Uterus (tissue), 2 donors: ENCODE measurements at regions not wholly inside any gene's neighbourhood (a gene's known extent, or its start where the extent isn't known, plus 50 kb on each side); places are given as distances from the start of the nearest gene placed in this dataset.

Source experiments
- CTCF ChIP-seq, 4 experiments: fragments of 200-600 bp in 2 of 4; fragments of 450-650 bp in 2 of 4; sonication (generic) in 2 of 4; IDR thresholded peaks; one replicate each; pipeline ENCODE4 v1.5.1; 2016 to 2019; ENCODE audit warnings: antibody characterized with exemption in 4 of 4, mild to moderate bottlenecking in 2 of 4, moderate library complexity in 1 of 4
- POLR2A ChIP-seq, 2 donors: fragments of 450-650 bp; IDR thresholded peaks; one replicate each; pipeline ENCODE4 v1.6.1; 2016; ENCODE audit warnings: antibody characterized with exemption in 2 of 2, mild to moderate bottlenecking in 1 of 2, moderate library complexity in 1 of 2

DNA sequence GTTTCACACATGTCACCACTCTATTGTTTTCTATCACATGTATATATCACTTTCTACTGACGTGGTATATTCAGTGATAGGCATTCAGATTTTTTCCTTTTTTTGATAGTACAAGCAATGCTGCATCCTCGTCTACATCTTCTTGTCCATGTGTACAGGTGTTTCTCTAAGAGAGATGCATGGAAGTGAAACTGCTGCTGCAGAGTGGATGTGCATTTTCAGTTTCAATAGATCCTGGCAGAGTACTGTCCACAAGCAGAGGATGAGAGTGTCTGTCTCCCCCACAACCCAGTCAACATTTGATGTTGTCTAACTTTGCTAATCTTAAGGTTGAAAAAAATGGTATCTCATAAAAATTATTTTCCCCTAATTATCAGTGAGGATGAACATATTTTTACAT is 194.0 kb upstream of the CASK start:
- no peak for TF ChIP-seq CTCF (IDR thresholded peaks at IDR 0.05)
- no peak for TF ChIP-seq POLR2A (IDR thresholded peaks at IDR 0.05)
